Astrocyte of the spinal cord (primary cell): ENCODE measurements at regions not wholly inside any gene's neighbourhood (a gene's known extent, or its start where the extent isn't known, plus 50 kb on each side); places are given as distances from the start of the nearest gene placed in this dataset.

Experiments
- DNase-seq: peaks from one replicate; pipeline ENCODE4 v3.0.0; 2011; ENCODE audit warnings: low read depth, low spot score
- H3K4me3 ChIP-seq: 2 replicates; pipeline ENCODE4 v1.5.1; 2011; ENCODE audit warnings: low read depth, mild to moderate bottlenecking, low read length, moderate library complexity
- CTCF ChIP-seq: IDR thresholded peaks from 2 replicates; pipeline ENCODE4 v1.5.1; 2012; ENCODE audit warnings: low read depth, mild to moderate bottlenecking, low read length, inconsistent platforms
- in situ Hi-C: cut with HindIII; loops from 2 replicates; pipeline ENCODE4 v1.10.0; 2017; ENCODE audit warnings: low sequenced_read_pairs

GRCh38 chr3:13167064-13167743 is 94.0 kb upstream of the IQSEC1 start:
- no peak overlapping the region for H3K4me3 ChIP-seq

GRCh38 chr3:13166243-13167063 is 93.2 kb upstream of the IQSEC1 start:
- TF ChIP-seq CTCF, result no peak
- no peak for DNase-seq

More at GRCh38 chr3:13167064-13167743, 94.0 kb upstream of the IQSEC1 start:
- no peak for TF ChIP-seq CTCF
- no peak for DNase-seq
- in situ Hi-C loops, result no loop called here

GRCh38 chr3:13165576-13165975 is 92.3 kb upstream of the IQSEC1 start:
- TF ChIP-seq CTCF, result no peak
- H3K4me3 ChIP-seq, result no peak overlapping the region
- in situ Hi-C loops, result no loop called here
- DNase-seq, result no peak

More at GRCh38 chr3:13166243-13167063, 93.2 kb upstream of the IQSEC1 start:
- in situ Hi-C loops, result no loop called here
- no peak overlapping the region for H3K4me3 ChIP-seq

- in situ Hi-C loops, result no loop called here
- H3K4me3 ChIP-seq, result no peak overlapping the region
- TF ChIP-seq CTCF, result no peak
- DNase-seq, result no peak
Observed at GRCh38 chr3:13164893-13165492, 91.8 kb upstream of the IQSEC1 start.

- H3K4me3 ChIP-seq, result no peak overlapping the region
- in situ Hi-C loops, result no loop called here
- no peak for DNase-seq
- no peak for TF ChIP-seq CTCF
Observed at GRCh38 chr3:13163848-13164382, 90.7 kb upstream of the IQSEC1 start.

GRCh38 chr3:13162549-13163320 is 89.5 kb upstream of the IQSEC1 start:
- no peak for TF ChIP-seq CTCF
- DNase-seq, result no peak
- no peak overlapping the region for H3K4me3 ChIP-seq
- in situ Hi-C loops, result no loop called here
